HG03135 (cell line): ENCODE measurements at regions not wholly inside any gene's neighbourhood (a gene's known extent, or its start where the extent isn't known, plus 50 kb on each side); places are given as distances from the start of the nearest gene placed in this dataset.
"Not testable (repeated sequence)": the region's sequence is repeated elsewhere in the genome, so short reads cannot be mapped to it uniquely, and the experiment has no call there.

Experiments
- ATAC-seq: cut with Tn5 transposase; IDR thresholded peaks from one replicate; pipeline ENCODE4 v1.9.1; 2021; ENCODE audit warnings: mild to moderate bottlenecking, moderate library complexity; ENCODE audit not compliant: unreplicated experiment

DNA sequence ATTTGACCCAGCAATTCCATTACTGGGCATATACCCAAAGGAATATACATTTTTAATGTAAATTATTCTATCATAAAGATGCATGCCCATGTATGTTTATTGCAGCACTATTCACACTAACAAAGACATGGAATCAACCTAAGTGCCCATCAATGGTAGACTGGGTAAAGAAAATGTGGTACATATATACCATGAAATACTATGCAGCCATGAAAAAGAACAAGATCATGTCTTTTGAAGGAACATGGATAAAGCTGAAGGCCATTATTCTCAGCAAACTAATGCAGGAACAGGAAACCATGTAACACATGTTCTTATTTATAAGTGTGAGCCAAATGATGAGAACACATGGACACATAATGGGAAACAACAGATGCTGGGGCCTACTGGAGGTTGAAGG is 603.0 kb upstream of the MARCKS start:
- ATAC-seq = not testable (repeated sequence)

DNA sequence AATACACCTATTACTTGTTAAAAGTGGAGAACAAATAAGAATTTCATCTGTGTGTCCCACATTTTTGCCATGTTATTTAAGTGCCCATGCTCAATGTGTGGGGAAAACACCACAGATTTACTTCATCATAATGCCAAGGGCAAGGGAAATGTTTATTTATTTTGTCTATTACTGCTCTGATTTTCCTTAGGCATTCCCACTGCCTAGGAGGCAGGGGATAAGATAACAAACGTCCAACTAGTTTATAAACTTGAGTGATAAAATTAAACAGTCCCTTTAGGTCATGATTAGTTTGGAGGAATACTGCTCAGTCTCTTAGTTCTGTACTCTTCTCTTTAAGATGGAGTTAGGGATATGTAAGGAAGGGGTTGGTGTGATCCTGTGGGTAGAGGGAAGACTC is 598.4 kb upstream of the MARCKS start:
- ATAC-seq = no peak

DNA sequence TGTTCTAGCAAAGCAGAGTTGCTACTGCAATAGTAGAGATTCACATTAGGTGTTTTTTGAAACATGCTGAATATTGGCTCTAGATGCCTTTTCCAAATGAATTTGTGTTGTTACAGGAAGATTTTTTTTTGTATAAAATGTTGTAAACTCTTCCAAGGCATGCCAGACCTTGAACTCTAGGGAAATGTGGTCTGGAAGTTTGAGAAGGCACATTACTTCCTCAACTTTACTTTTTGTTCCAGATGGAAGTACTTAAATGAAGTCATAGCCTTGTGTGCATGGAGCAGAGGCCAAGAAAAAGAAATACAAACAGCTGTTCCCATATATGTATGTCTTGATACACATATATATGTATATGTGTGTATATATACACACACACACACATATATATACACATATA is 585.7 kb upstream of the MARCKS start:
- ATAC-seq = no peak

DNA sequence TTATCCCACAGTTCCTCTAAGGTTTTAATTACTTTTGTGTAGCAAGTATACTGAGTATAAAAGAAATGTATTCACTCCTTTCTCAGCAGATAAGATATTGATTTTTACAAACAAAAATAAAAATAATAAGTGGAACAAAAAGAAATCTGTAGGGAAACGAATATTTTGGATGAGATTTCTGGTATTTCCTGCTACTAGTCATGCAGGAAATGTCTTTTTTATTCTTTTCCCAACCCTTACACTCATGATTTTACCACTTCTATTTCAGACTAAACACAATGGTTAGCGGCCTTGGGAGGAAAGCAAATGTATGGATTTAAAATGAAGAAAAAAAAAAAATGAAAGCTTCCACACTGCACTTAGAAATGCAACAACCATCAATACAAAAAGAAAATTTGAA is 580.5 kb upstream of the MARCKS start:
- no peak for ATAC-seq

DNA sequence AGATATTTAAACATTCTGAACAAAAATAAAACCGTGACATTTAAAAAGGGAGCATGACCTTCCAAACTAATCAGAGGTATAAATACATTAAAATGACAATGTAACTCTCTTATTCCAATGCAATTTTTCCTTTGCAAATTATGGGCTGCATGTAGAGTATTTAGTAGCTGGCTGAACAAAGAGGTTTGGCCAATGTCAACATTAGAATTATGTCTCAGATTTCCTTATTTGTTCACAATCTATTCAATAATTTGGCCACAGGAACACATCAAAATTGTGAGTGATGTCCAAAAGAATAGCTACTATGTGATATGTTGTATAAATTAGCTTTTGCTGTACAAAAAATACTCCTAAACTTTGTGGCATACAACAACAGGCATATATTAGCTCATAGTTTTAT is 580.0 kb upstream of the MARCKS start:
- ATAC-seq = no peak

DNA sequence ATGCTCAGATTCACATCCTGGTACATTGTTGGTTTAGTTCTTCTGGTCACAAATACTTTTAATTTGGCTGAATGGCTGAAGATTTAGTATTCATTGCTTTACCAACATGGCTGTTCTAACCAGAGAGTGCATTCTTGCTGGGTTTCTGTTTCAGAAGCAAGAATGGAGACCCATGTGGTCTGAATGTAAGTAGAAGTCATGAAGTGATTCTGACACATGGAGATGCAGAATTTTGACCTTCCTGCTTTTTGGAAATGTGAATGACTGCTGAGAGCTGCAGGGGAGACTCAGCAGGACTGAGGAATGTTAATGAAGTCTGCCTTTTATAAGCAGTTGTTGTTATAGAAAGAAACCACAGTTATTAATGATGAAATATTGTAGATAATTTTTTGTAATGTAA is 576.1 kb upstream of the MARCKS start:
- no peak for ATAC-seq

DNA sequence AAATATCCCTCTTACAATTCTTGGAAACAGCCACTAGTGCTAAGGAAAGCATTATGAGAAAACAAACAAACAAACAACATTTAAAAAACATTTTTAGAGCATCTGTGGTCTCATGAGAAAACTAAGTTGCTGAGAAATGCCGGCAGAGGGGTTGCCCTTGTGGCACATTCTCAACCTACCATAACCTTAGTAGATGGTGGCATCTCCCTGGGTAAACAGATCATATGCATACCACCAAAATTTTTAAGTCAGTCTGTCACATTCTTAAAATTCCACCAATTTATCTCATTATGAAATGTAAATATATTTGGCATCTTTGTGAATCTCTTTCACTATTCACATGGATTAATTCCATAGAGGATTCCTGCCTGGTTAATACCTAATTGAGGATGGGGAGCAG is 575.7 kb upstream of the MARCKS start:
- no peak for ATAC-seq

DNA sequence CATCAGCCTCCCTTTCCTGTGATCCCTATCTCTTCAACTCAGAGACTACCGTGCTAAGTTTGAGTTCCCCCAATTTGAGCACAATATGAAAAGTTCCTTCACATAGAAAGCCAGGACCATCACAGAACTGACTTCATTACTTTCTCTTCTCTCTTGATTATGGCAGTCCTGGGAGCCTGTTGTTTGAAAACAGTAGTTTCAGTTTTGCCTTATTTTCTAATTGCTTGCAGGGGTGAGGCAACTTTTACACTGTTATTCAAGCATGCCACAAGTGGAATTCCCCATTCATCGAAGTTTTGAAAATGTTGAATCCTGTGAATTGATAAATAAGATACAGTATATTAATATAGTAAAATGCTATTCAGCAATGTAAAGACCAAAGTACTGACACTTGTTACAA is 569.7 kb upstream of the MARCKS start:
- no peak for ATAC-seq

DNA sequence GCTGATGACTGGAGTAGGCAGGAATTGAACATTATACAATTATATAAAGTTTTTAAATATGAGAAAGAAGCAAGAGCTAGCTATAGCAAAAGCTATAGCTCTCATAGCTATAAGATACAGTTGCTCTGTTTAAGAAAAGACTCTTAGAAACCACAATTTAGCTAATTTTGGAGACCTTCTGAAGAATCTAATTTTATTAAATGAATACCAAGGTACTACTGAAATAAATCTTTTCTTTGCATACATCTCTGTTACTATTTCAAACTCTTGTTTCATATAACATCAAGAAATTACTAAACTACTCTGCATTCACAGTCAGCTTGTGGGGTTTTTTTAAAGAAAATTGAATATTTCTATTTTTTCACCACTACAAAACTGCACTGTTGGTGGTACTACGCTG is 568.7 kb upstream of the MARCKS start:
- no peak for ATAC-seq

DNA sequence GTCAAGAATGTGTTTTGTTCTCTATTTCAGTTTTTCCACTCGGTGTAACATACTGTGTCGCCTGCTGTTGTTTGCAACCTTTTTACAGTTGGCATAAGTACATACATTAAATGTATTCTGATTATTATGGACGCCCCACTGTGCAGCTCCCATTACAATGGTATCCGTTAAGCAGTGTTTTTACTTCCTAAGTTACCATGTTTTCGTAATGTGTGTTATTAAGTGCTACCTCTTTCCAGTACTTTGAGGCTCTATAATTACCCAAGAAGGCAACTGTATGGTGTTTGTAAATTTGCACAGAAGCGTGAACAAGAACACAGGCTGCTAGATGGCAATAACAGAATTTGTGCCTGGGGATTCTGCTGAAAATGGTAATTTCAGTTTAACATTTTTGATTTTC is 568.0 kb upstream of the MARCKS start:
- ATAC-seq = no peak

DNA sequence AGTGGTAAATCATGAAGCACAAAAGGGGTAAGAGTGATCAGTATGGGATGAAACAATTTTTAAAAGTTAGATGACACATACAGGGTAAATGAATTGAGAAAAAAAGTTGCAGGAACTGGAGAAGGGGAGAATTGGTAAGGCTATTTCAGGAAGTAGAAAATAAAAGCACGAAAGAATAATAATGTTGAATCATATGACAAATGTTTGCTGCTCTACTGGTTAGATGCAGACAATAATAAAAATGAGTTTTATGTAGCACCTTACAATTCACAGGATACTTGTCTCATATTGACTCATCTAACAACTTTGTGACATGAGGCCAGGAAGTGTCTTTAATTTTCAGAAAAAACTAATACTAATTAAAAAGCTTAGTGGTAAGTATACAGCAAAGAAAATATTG is 566.5 kb upstream of the MARCKS start:
- no peak for ATAC-seq

DNA sequence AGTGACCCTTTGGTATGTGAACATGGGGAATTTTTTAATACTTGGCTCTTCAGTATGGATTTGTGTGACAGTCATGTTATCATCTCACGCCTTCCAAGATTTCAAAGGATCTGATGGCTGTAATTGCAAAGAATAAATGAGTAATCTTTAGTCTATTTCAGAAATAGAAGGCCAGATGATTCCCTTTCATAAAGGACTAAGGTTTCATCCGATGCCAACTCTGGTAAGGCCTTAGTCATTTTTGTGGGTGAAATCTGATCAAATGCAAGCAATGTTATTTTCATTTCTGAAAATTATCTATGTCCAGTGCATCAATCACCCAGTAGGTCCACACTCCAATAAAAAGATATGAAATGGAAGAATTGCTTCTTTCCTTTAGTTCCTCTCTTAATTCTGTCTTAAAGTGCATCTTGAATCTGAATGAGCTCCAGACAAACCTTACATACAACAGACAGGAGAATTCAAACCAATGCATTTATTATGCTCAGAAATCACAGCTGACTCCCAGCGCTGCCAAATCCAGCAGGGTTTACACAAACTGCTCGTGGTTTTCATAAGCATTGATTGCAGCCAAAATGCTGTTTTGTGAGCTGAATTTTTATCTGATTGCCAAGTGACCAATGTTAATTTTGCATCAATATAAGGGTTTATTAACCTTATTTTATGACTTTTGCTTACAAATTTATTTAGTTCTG is 565.2 kb upstream of the MARCKS start:
- no peak for ATAC-seq

DNA sequence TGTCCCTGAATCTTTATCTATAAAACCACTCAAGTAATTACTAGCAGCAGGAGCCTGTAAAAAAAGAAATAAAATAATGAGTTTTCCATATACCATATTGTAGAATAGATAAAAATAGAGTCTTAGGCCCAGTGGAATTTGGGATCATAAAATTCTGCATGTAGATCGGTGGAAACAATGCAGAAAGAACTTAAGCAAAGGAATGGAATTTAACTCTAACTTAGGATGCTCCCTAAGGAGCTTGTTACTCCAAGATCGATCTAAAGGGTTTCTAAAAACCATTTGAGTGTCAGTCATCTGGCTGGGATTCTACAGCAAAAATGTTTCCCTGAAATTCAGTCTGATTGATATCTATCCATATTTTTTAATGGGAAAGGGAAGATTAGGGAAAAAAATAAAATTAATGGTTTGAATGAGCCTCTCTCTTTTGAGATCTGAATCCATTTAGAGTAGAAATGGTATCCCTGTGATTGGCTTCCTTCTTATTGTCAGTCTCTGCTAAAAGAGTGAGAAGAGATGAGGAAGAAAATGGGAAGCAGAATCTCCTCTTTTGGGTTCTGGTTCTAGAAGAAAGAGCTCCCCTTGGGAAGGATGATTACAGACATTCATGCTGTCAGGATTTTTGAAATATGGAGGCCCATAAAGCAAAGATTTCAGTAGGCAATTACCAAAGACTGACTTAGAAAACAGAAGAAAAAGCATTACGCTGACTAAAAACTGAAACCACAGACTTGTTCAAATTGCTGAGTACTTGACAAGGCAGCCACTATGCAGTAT is 564.3 kb upstream of the MARCKS start:
- no peak for ATAC-seq

DNA sequence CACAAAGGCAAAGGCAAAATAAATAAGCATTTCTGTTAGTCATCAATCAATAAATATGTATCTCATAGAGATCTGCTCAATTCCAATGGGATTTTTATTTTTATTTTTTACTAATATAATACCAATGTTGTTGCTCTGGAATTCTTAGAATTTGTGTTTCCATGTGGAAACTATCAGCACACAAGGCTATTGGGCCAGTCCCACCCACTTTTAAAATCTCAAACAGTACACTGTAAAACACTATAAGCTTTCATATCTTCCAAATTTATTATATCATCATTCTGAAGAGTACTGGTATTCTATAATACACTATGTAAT is 563.8 kb upstream of the MARCKS start:
- no peak for ATAC-seq

DNA sequence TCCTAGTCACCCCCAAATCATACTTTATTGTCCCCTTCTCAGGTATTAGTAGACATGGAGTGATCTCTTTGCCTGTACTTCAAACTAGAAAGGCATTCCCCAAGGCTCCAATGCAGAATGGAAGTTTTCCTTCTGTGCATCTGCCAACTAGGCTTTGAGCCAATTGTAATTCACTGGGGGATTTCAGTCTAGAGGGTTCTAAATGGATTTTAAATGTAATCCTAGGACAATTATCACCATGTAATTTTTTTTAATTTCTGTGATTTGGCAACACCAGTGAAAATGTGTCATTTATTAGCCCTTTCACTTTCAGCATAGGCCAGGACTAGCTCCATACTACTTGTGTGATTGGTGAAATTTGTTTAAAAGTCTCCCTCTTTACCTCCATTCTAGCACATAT is 557.6 kb upstream of the MARCKS start:
- no peak for ATAC-seq

DNA sequence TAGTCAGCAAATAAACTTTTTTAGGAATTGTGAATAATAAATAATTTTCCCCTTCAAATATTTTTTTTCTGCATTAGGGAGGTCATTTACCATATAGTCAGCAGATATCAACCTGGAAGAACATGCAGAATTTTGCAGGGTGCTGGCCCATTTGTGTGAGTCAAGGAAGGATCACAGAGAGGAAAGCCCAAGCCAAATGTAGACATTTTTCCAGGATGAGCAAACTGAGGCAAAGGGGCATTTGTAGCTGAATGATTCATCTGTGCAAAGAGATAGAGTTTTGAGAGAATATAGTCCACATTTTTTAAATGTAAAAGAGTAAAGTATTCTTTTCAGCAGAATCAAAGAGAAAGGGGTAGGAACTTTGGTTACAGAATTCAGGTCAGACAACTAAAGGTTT is 555.5 kb upstream of the MARCKS start:
- no peak for ATAC-seq

DNA sequence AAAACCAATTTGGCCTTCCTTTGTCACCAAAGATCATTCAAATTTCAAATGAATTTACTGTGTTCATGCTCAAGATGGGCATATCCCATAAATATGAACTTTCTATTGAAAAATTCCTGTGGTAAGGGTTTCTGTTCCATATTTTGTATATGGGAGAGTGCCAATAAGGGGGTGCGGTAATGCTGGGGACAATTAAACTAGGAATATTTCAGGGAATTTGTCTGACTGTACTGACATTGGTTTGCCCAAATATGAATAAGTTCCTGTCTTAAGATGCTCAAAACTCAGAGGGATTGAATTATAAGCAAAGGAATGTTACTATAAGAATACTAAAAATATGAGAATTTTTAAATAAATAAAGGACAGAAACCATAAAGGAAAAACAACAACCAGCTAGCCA is 553.0 kb upstream of the MARCKS start:
- no peak for ATAC-seq

DNA sequence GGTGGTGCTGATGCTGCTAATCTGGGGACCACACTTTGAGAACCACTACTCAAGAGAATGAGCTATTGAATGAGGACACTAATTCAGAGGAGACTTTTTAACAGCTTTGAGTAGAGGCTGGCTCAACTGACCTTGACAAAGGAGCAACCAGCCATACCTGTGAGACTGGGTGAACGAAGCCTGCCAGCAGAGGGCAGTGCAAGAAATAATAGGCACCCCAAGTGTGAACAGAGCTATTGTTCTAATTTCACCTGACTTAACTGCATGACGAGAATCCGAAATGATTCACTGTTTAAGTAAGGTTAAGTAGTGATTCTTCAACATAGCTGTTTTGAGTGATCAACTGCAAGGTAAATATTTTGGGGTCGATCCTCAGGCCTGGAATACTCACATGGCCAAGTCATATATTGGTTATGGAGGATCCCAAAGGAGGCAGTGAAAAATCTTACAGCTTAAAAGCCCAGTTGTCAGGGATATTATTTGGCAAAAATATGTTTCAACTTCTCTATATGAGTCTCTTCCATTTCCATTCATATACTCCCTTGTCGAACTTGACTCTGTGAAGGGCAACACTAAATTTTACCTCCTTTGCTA is 550.5 kb upstream of the MARCKS start:
- peak; percentile 94 for ATAC-seq

DNA sequence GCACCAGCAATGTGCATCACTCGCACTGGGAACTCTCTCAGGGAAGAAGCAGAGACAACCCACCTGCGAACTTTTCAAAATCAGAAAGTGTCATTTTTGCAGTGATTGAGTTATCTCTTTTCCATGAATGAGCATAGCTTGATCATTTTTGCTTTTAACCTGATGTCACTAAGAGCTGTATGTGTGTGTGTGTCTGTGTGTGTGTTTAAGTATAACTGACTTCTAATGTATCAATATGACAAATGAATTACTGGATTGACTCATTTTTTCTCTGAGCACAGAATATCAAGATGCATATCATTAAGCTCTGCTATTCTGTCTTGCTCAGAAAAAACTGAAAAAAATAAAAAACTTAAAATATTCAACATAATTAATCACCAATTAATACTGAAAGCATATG is 548.9 kb upstream of the MARCKS start:
- no peak for ATAC-seq

DNA sequence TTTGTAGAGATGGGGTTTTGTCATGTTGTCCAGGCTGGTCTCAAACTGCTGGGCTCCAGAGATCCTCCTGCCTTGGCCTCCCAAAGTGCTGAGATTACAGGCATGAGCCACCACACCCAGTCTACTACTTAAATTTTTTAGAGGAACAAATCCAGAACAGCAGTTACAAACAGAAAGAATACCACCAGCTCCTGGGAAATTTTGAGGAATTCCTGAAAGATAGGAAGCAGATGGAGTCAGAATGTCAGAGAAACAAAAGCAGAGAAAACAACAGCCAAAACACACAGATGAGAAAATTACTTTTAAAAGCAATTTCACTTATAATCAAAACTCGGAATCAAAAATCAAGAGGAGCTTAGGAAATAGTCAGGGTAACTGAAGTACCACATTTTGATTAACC is 543.3 kb upstream of the MARCKS start:
- ATAC-seq = no peak

DNA sequence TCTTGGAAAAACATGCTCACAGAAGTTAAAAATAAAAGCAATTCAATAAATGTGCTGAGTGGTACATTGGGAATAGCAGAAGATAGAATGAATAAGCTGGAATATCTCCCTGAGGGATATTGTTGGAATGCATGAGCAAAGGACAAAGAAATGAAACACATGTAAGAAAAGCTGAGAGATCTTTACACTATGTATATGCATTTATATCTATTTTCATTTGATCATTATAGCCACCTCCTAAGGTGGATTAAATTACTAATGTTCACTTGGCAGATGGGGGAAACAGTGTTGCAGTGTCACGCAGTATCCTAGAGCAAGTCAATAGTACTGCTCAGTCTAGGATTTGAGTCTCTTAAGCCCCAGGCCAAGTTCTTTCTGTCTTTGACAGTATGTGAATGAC is 542.0 kb upstream of the MARCKS start:
- no peak for ATAC-seq

DNA sequence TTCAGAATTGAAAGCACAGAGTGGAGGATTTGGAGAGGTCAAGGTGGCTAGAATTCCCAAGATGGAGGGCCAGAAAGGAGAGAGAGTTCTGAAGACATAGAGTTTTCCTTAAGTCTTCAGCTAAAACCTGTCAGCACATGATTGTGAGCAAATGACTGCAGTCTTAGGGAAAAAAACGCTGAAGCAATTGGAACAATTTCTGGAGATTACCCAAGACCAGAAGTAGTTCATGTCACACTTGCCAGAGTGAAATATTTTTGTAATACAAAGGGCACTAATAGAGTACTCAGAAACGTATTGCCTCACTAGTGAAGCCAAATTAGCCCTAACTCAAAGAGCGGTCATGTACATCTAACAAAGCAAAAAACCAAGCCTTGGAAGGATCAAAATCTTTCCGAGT is 541.3 kb upstream of the MARCKS start:
- no peak for ATAC-seq

DNA sequence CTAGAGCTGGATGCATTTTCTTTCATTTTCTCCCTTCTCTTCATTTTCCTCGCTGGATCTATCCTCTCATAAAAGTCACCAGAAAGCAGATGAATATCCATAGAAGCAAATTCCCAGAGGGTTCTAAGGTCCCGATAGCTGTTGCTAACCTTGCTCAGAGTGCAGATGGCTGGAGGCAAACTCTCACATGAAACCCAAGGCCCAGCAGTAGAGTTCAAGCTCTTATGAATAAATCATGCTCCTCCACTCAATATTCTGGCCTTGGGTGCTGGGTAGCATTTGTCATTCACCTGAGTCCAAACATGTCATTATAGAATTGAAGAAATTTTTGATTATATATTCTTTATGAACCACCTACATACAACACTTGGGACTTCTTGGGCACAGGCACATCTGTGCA is 539.7 kb upstream of the MARCKS start:
- no peak for ATAC-seq
